ENCODE measurements at regions not wholly inside any gene's neighbourhood (a gene's known extent, or its start where the extent isn't known, plus 50 kb on each side); places are given as distances from the start of the nearest gene placed in this dataset.

GRCh38 chr4:164512124-164512523 is 241.8 kb upstream of the SMIM31 start:
- DNase-seq = no peak

- DNase-seq = no peak
Measured at GRCh38 chr4:164514765-164515164, 239.2 kb upstream of the SMIM31 start.

GRCh38 chr4:164524789-164525188 is 229.1 kb upstream of the SMIM31 start:
- DNase-seq = no peak

GRCh38 chr4:164526933-164527583 is 226.9 kb upstream of the SMIM31 start:
- no peak for DNase-seq

GRCh38 chr4:164529058-164529457 is 224.9 kb upstream of the SMIM31 start:
- no peak for DNase-seq

- no peak for DNase-seq
Measured at GRCh38 chr4:164529486-164529885, 224.4 kb upstream of the SMIM31 start.

GRCh38 chr4:164531336-164531735 is 222.6 kb upstream of the SMIM31 start:
- no peak for DNase-seq

- peak; percentile 12 for DNase-seq
Measured at GRCh38 chr4:164536814-164537213, 217.1 kb upstream of the SMIM31 start.

GRCh38 chr4:164538097-164538496 is 215.8 kb upstream of the SMIM31 start:
- no peak for DNase-seq

GRCh38 chr4:164540987-164541386 is 212.9 kb upstream of the SMIM31 start:
- no peak for DNase-seq

- no peak for DNase-seq
Measured at GRCh38 chr4:164542431-164542830, 211.5 kb upstream of the SMIM31 start.

- no peak for DNase-seq
Measured at GRCh38 chr4:164550989-164551712, 202.8 kb upstream of the SMIM31 start.

GRCh38 chr4:164551713-164552040 is 202.3 kb upstream of the SMIM31 start:
- DNase-seq = no peak

GRCh38 chr4:164571593-164572390 is 182.1 kb upstream of the SMIM31 start:
- no peak for DNase-seq

- no peak for DNase-seq
Measured at GRCh38 chr4:164572877-164573279, 181.1 kb upstream of the SMIM31 start.

- no peak for DNase-seq
Measured at GRCh38 chr4:164575861-164576260, 178.1 kb upstream of the SMIM31 start.

- no peak for DNase-seq
Measured at GRCh38 chr4:164579270-164579942, 174.5 kb upstream of the SMIM31 start.

- DNase-seq = no peak
Measured at GRCh38 chr4:164591666-164592065, 162.3 kb upstream of the SMIM31 start.

- no peak for DNase-seq
Measured at GRCh38 chr4:164595751-164596150, 158.2 kb upstream of the SMIM31 start.

GRCh38 chr4:164596318-164596878 is 157.5 kb upstream of the SMIM31 start:
- no peak for DNase-seq

- no peak for DNase-seq
Measured at GRCh38 chr4:164596927-164597326, 157.0 kb upstream of the SMIM31 start.

- DNase-seq = no peak
Measured at GRCh38 chr4:164601653-164602052, 152.3 kb upstream of the SMIM31 start.

All from skin of body (tissue), 1 donor.